Brain microvascular endothelial cell (primary cell): ENCODE measurements at regions not wholly inside any gene's neighbourhood (a gene's known extent, or its start where the extent isn't known, plus 50 kb on each side); places are given as distances from the start of the nearest gene placed in this dataset.

Source experiments
- DNase-seq: peaks from one replicate; pipeline ENCODE4 v3.0.0-alpha.2; 2020
- H3K27ac ChIP-seq: fragments of 250-450 bp; sonication (Bioruptor Pico); 2 replicates; pipeline ENCODE4 v1.5.1; 2020; ENCODE audit warnings: mild to moderate bottlenecking, moderate library complexity
- H3K27me3 ChIP-seq: fragments of 250-450 bp; sonication (Bioruptor Pico); replicated peaks from 2 replicates; pipeline ENCODE4 v1.5.1; 2020; ENCODE audit warnings: mild to moderate bottlenecking
- H3K36me3 ChIP-seq: fragments of 250-450 bp; sonication (Bioruptor Pico); replicated peaks from 2 replicates; pipeline ENCODE4 v1.5.1; 2020; ENCODE audit warnings: mild to moderate bottlenecking
- H3K4me3 ChIP-seq: 2 replicates; pipeline ENCODE4 v1.5.1; 2011; ENCODE audit warnings: low read depth, mild to moderate bottlenecking, control low read depth, low read length, moderate library complexity
- in situ Hi-C: cut with HindIII; loops from 2 replicates; pipeline ENCODE4 v1.10.0; 2017; ENCODE audit warnings: low sequenced_read_pairs, low pct_ligation_motif_present
- TF ChIP-seq, protein P1 (sequence below): IDR thresholded peaks from 2 replicates; pipeline ENCODE4 v1.5.1; 2011; ENCODE audit warnings: low read depth, mild to moderate bottlenecking, moderate library complexity, low read length, control low read depth, inconsistent platforms; ENCODE audit errors: missing control alignments

DNA sequence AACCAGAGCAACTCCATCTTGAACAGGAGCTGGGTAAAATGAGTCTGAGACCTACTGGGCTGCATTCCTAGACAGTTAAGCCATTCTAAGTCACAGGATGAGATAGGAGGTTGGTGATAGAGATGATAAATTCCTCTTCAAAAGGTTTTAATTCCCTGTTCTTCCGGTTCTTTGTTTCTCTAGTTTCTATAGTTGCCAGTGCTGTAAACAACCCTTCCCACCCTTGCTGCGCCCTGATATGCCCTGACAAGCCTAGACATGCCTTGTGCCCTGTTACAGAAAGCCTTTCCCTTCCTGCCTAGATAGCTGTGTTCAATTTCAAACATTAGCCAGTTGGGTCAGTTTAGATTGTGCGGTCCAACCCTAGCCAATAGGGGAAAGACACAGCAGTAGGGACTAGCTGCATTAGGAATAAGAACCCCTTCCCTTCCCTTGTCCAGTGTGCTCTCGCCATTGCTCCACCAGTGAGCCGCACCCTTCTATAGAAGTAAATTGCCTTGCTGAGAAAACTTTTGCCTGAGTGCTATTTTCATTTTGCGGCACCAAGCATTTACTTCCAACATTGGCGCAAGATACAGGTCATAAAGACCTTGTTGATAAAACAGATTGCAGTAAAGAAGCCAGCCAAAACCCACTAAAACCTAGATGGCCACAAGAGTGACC is 52.5 kb upstream of the CCN2 start:
- in situ Hi-C loops, result no loop called here
- DNase-seq, result no peak

More for the DNA sequence above, 52.5 kb upstream of the CCN2 start:
- Histone ChIP-seq H3K27ac (no peak overlapping the region), H3K27me3 (no peaks in the 10 kb centered on the region), H3K4me3 (no peak overlapping the region), H3K36me3 (no peaks in the 10 kb centered on the region)
- TF ChIP-seq, protein P1, sequence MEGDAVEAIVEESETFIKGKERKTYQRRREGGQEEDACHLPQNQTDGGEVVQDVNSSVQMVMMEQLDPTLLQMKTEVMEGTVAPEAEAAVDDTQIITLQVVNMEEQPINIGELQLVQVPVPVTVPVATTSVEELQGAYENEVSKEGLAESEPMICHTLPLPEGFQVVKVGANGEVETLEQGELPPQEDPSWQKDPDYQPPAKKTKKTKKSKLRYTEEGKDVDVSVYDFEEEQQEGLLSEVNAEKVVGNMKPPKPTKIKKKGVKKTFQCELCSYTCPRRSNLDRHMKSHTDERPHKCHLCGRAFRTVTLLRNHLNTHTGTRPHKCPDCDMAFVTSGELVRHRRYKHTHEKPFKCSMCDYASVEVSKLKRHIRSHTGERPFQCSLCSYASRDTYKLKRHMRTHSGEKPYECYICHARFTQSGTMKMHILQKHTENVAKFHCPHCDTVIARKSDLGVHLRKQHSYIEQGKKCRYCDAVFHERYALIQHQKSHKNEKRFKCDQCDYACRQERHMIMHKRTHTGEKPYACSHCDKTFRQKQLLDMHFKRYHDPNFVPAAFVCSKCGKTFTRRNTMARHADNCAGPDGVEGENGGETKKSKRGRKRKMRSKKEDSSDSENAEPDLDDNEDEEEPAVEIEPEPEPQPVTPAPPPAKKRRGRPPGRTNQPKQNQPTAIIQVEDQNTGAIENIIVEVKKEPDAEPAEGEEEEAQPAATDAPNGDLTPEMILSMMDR, result no peak
